ENCODE measurements at regions not wholly inside any gene's neighbourhood (a gene's known extent, or its start where the extent isn't known, plus 50 kb on each side); places are given as distances from the start of the nearest gene placed in this dataset.

GRCh38 chr3:117695321-117695720 is 985.7 kb downstream of the TUSC7 start:
- no peak for ATAC-seq
- TF ChIP-seq CREB5 (CRISPR knock-in tag; IDR thresholded peaks at IDR 0.05; ENCODE audit: low read depth): no peak
- TF ChIP-seq ZNF8 (CRISPR knock-in tag; IDR thresholded peaks at IDR 0.05): no peak
- TF ChIP-seq ZNF565 (CRISPR knock-in tag; conservative IDR thresholded peaks at IDR 0.05; ENCODE audit: low read depth): no peak
- no peak for TF ChIP-seq ZFP3 (CRISPR knock-in tag; IDR thresholded peaks at IDR 0.05)
- no peak for TF ChIP-seq CSRNP3 (CRISPR knock-in tag; IDR thresholded peaks at IDR 0.05)
- no peak for TF ChIP-seq TOX (CRISPR knock-in tag; IDR thresholded peaks at IDR 0.05; ENCODE audit: borderline replicate concordance)
- no peak for TF ChIP-seq BACH2 (CRISPR knock-in tag; IDR thresholded peaks at IDR 0.05; ENCODE audit: borderline replicate concordance)
- no peak for TF ChIP-seq ESRRG (CRISPR knock-in tag; IDR thresholded peaks at IDR 0.05)
- no peak for TF ChIP-seq RARB (CRISPR knock-in tag; IDR thresholded peaks at IDR 0.05)
- no peak for TF ChIP-seq PATZ1 (CRISPR knock-in tag; IDR thresholded peaks at IDR 0.05; ENCODE audit: borderline replicate concordance)
- no peak for TF ChIP-seq ARNTL (CRISPR knock-in tag; IDR thresholded peaks at IDR 0.05; ENCODE audit: borderline replicate concordance, low read depth)
- no peak for TF ChIP-seq ISL1 (CRISPR knock-in tag; IDR thresholded peaks at IDR 0.05)
- no peak for TF ChIP-seq CSDC2 (CRISPR knock-in tag; IDR thresholded peaks at IDR 0.05)
- TF ChIP-seq SNAI2 (CRISPR knock-in tag; IDR thresholded peaks at IDR 0.05): no peak
- no peak for TF ChIP-seq GLIS3 (CRISPR knock-in tag; IDR thresholded peaks at IDR 0.05)
- TF ChIP-seq TCF4 (CRISPR knock-in tag; IDR thresholded peaks at IDR 0.05; ENCODE audit: borderline replicate concordance): no peak
- TF ChIP-seq TSHZ2 (CRISPR knock-in tag; IDR thresholded peaks at IDR 0.05): no peak

GRCh38 chr3:117695871-117696645 is 986.5 kb downstream of the TUSC7 start:
- no peak for ATAC-seq
- TF ChIP-seq BACH2 (CRISPR knock-in tag; IDR thresholded peaks at IDR 0.05; ENCODE audit: borderline replicate concordance) (no peak), SNAI2 (CRISPR knock-in tag; IDR thresholded peaks at IDR 0.05) (no peak), GLIS3 (CRISPR knock-in tag; IDR thresholded peaks at IDR 0.05) (no peak), RARB (CRISPR knock-in tag; IDR thresholded peaks at IDR 0.05) (no peak), ZC3H10 (CRISPR knock-in tag; IDR thresholded peaks at IDR 0.05) (no peak), ZNF565 (CRISPR knock-in tag; conservative IDR thresholded peaks at IDR 0.05; ENCODE audit: low read depth) (no peak), ESRRG (CRISPR knock-in tag; IDR thresholded peaks at IDR 0.05) (no peak), ZFP30 (CRISPR knock-in tag; IDR thresholded peaks at IDR 0.05) (no peak), CREB5 (CRISPR knock-in tag; IDR thresholded peaks at IDR 0.05; ENCODE audit: low read depth) (no peak), ARNTL (CRISPR knock-in tag; IDR thresholded peaks at IDR 0.05; ENCODE audit: borderline replicate concordance, low read depth) (no peak), PPARA (CRISPR knock-in tag; IDR thresholded peaks at IDR 0.05; ENCODE audit: borderline replicate concordance) (no peak), TOX (CRISPR knock-in tag; IDR thresholded peaks at IDR 0.05; ENCODE audit: borderline replicate concordance) (no peak), ISL1 (CRISPR knock-in tag; IDR thresholded peaks at IDR 0.05) (no peak), OSR1 (CRISPR knock-in tag; IDR thresholded peaks at IDR 0.05) (no peak), ZNF8 (CRISPR knock-in tag; IDR thresholded peaks at IDR 0.05) (no peak), ZNF70 (CRISPR knock-in tag; IDR thresholded peaks at IDR 0.05) (no peak), CSDC2 (CRISPR knock-in tag; IDR thresholded peaks at IDR 0.05) (no peak), POU6F1 (CRISPR knock-in tag; IDR thresholded peaks at IDR 0.05; ENCODE audit: borderline replicate concordance, low read depth) (no peak), ZFP3 (CRISPR knock-in tag; IDR thresholded peaks at IDR 0.05) (no peak)

All from SK-N-SH treated with all-trans-retinoic acid at 6 μM for 48 hours (cell line).